Fibroblast of lung (primary cell): ENCODE measurements at regions not wholly inside any gene's neighbourhood (a gene's known extent, or its start where the extent isn't known, plus 50 kb on each side); places are given as distances from the start of the nearest gene placed in this dataset.

Source experiments
- CTCF ChIP-seq, 2 donors: IDR thresholded peaks in 1 of 2; conservative IDR thresholded peaks in 1 of 2; 1 replicate in 1 of 2; 2 replicates in 1 of 2; pipeline ENCODE4 v1.5.1; 2011 to 2012; ENCODE audit warnings: low read length in 2 of 2, control low read depth in 1 of 2, inconsistent platforms in 1 of 2, low read depth in 1 of 2, mild to moderate bottlenecking in 1 of 2
- EZH2 ChIP-seq: IDR thresholded peaks from 2 replicates; pipeline ENCODE4 v1.5.1; 2012; ENCODE audit warnings: low read length, control low read depth, mild to moderate bottlenecking; ENCODE audit errors: missing control alignments

GRCh38 chrX:6299724-6300123 is 71.1 kb upstream of the NLGN4X start:
- no peak for TF ChIP-seq EZH2
- TF ChIP-seq CTCF (conservative IDR thresholded peaks at IDR 0.05 in 1 of 2, IDR thresholded peaks at IDR 0.05 in 1 of 2; ENCODE audit: low read depth in 1 of 2, low read length in 2 of 2), result no peak
